ENCODE measurements at regions not wholly inside any gene's neighbourhood (a gene's known extent, or its start where the extent isn't known, plus 50 kb on each side); places are given as distances from the start of the nearest gene placed in this dataset.

DNA sequence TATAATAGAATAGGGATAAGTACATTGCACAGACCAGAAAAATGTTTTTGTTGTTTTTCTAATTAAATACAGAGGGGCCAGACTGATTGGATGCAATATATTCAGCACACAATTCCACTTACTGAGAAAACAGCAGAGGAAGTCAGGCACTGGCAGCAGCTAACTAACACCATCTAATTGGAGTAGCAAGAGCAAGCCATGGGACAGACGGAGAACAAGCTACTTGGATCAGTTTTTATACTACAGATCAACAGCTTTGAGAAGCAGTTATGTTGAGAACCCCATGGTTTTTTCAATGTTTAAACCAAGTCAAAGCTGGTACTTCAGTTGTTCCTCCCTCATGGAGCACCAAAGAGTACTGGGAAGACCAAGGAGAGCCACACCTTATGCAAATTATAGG lies 1249.4 kb downstream of the LRFN5 start:
- intact Hi-C loops (cut with DNase I; ENCODE audit: low total_unique reads), result no loop called here
- Histone ChIP-seq H3K36me3 (no peaks in the 10 kb centered on the region), H3K27me3 (replicated peaks in 1 of 7) (no peaks in the 10 kb centered on the region), H3K4me3 (no peak overlapping the region), H3K27ac (no peak overlapping the region), H3K4me1 (peaks cover 0 to 6% (median 0%) of the 10 kb centered on the region in 6 donors), H3K9me3 (no peaks in the 10 kb centered on the region)
- 75 to 94% (median 83%) methylated on average over 1 of the region's 1 CpG for WGBS, 5 donors
- TF ChIP-seq CTCF (IDR thresholded peaks at IDR 0.05 in 8 of 11, conservative IDR thresholded peaks at IDR 0.05 in 3 of 11) (no peak), POLR2AphosphoS5 (IDR thresholded peaks at IDR 0.05) (no peak), POLR2A (IDR thresholded peaks at IDR 0.05) (no peak)
- DNase-seq, result no peak

DNA sequence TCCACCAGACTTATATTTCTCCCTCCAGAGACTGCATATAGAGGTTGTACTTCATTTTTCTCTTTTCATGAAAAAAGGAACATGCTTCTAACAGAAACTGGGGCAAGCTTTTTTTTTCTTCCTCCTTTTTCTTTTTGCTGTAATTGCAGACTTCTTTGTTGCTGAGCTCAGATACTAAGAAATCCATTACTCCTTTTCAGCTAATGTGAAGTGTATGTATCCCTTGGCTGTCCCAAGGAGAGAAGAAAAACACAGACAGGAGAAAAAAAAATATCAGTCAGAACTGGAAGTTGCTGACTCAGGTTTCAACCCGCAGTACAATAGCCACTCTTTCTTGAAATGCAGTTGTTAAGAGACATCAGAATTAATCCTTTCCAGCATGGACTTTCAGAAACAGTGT lies 1248.4 kb downstream of the LRFN5 start:
- H3K4me1 ChIP-seq, result peaks cover 0 to 6% (median 0%) of the 10 kb centered on the region in 6 donors
- H3K4me3 ChIP-seq, result no peak overlapping the region
- 0 to 18% (median 8%) methylated on average over 1 of the region's 1 CpG for WGBS, 5 donors
- H3K9me3 ChIP-seq, result no peaks in the 10 kb centered on the region
- no peak for DNase-seq
- no peaks in the 10 kb centered on the region for H3K36me3 ChIP-seq
- no peak overlapping the region for H3K27ac ChIP-seq
- H3K27me3 ChIP-seq (replicated peaks in 1 of 7), result no peaks in the 10 kb centered on the region
- no peak for TF ChIP-seq POLR2AphosphoS5 (IDR thresholded peaks at IDR 0.05)
- TF ChIP-seq CTCF (IDR thresholded peaks at IDR 0.05 in 8 of 11, conservative IDR thresholded peaks at IDR 0.05 in 3 of 11), result no peak
- no peak for TF ChIP-seq POLR2A (IDR thresholded peaks at IDR 0.05)
- intact Hi-C loops (cut with DNase I; ENCODE audit: low total_unique reads), result no loop called here

GRCh38 chr14:42854061-42854460 lies 1247.4 kb downstream of the LRFN5 start:
- H3K36me3 ChIP-seq, result no peaks in the 10 kb centered on the region
- DNase-seq, result no peak

DNA sequence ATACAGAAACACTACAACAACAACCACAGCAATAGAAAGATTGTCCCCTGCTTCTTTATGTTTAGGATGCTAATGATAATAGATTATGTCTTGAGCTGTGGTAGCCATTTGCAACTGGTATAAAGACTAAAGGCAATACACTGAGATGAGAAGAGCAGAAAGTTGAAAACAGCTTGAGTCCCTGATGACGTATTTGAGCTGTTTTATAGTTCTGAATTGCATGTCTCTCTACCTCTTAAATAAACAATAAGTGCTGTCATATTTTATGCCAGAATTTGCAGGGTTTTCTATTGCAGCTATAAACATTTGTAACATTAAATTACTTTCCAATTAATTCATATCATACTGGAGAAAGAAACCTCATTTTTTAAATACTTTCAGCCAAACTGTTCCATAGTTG lies 1242.0 kb downstream of the LRFN5 start:
- TF ChIP-seq POLR2A (IDR thresholded peaks at IDR 0.05) (no peak), CTCF (IDR thresholded peaks at IDR 0.05 in 8 of 11, conservative IDR thresholded peaks at IDR 0.05 in 3 of 11) (no peak), POLR2AphosphoS5 (IDR thresholded peaks at IDR 0.05) (no peak)
- DNase-seq, result no peak
- H3K36me3 ChIP-seq, result no peaks in the 10 kb centered on the region
- no peaks in the 10 kb centered on the region for H3K4me1 ChIP-seq
- 51 to 83% (median 74%) methylated on average over 1 of the region's 1 CpG for WGBS, 5 donors
- intact Hi-C loops (cut with DNase I; ENCODE audit: low total_unique reads), result no loop called here
- H3K4me3 ChIP-seq, result no peak overlapping the region
- no peak overlapping the region for H3K27ac ChIP-seq
- H3K27me3 ChIP-seq (replicated peaks in 1 of 7), result no peaks in the 10 kb centered on the region
- H3K9me3 ChIP-seq, result peaks cover 0 to 5% (median 0%) of the 10 kb centered on the region in 8 donors

More at GRCh38 chr14:42854061-42854460, 1247.4 kb downstream of the LRFN5 start:
- Histone ChIP-seq H3K27me3 (replicated peaks in 1 of 7) (no peaks in the 10 kb centered on the region), H3K27ac (no peak overlapping the region), H3K4me3 (no peak overlapping the region), H3K9me3 (no peaks in the 10 kb centered on the region), H3K4me1 (peaks cover 0 to 6% (median 0%) of the 10 kb centered on the region in 6 donors)
- TF ChIP-seq CTCF (IDR thresholded peaks at IDR 0.05 in 8 of 11, conservative IDR thresholded peaks at IDR 0.05 in 3 of 11) (no peak), POLR2A (IDR thresholded peaks at IDR 0.05) (no peak), POLR2AphosphoS5 (IDR thresholded peaks at IDR 0.05) (no peak)
- WGBS, 5 donors, result 71 to 81% (median 74%) methylated on average over 2 of the region's 2 CpGs
- intact Hi-C loops (cut with DNase I; ENCODE audit: low total_unique reads), result no loop called here

Measured in spleen (tissue), 11 donors.